Fibroblast of lung (primary cell): ENCODE measurements at regions not wholly inside any gene's neighbourhood (a gene's known extent, or its start where the extent isn't known, plus 50 kb on each side); places are given as distances from the start of the nearest gene placed in this dataset.

Experiments
- DNase-seq, 2 donors: peaks; one replicate each; pipeline versions ENCODE4 v3.0.0 to v3.0.0-alpha.2; 2010; ENCODE audit warnings: low read depth in 2 of 2
- H2AFZ ChIP-seq: 2 replicates; pipeline ENCODE4 v1.5.1; 2012; ENCODE audit warnings: low read length, control low read depth, inconsistent platforms
- H3K27ac ChIP-seq: 2 replicates; pipeline ENCODE4 v1.5.1; 2011; ENCODE audit warnings: low read length, control low read depth; ENCODE audit not compliant: insufficient read depth
- H3K27me3 ChIP-seq: 2 replicates; pipeline ENCODE4 v1.5.1; 2011; ENCODE audit warnings: mild to moderate bottlenecking, low read length; ENCODE audit not compliant: control insufficient read depth, insufficient read depth
- H3K36me3 ChIP-seq: 2 replicates; pipeline ENCODE4 v1.5.1; 2011; ENCODE audit warnings: low read length; ENCODE audit not compliant: control insufficient read depth, insufficient read depth
- H3K4me1 ChIP-seq: 2 replicates; pipeline ENCODE4 v1.5.1; 2011; ENCODE audit warnings: low read length; ENCODE audit not compliant: control insufficient read depth, insufficient read depth; ENCODE audit errors: extremely low read depth
- H3K4me2 ChIP-seq: 2 replicates; pipeline ENCODE4 v1.5.1; 2011; ENCODE audit warnings: low read length, control low read depth; ENCODE audit not compliant: insufficient read depth; ENCODE audit errors: extremely low read depth
- H3K4me3 ChIP-seq, 4 experiments: fragments of 200-600 bp in 1 of 4; sonication (generic) in 1 of 4; replicated peaks in 1 of 4; 2 replicates each; pipeline ENCODE4 v1.5.1; 2011 to 2016; ENCODE audit warnings: low read length in 4 of 4, low read depth in 3 of 4, mild to moderate bottlenecking in 3 of 4, control low read depth in 2 of 4, inconsistent platforms in 1 of 4, mixed read lengths in 1 of 4; ENCODE audit not compliant: insufficient read depth in 1 of 4; ENCODE audit errors: control extremely low read depth in 1 of 4
- H3K79me2 ChIP-seq: 2 replicates; pipeline ENCODE4 v1.5.1; 2012; ENCODE audit warnings: mild to moderate bottlenecking, low read length, inconsistent platforms; ENCODE audit not compliant: control insufficient read depth, insufficient read depth
- H3K9ac ChIP-seq: 2 replicates; pipeline ENCODE4 v1.5.1; 2011; ENCODE audit warnings: mild to moderate bottlenecking, low read length, control low read depth; ENCODE audit not compliant: insufficient read depth
- H3K9me3 ChIP-seq: 2 replicates; pipeline ENCODE4 v1.5.1; 2012; ENCODE audit warnings: low read depth, low read length; ENCODE audit not compliant: control insufficient read depth, insufficient read depth
- H4K20me1 ChIP-seq: 2 replicates; pipeline ENCODE4 v1.5.1; 2011; ENCODE audit warnings: low read length; ENCODE audit not compliant: control insufficient read depth, insufficient read depth; ENCODE audit errors: extremely low read depth
- CTCF ChIP-seq, 2 donors: IDR thresholded peaks in 1 of 2; conservative IDR thresholded peaks in 1 of 2; 1 replicate in 1 of 2; 2 replicates in 1 of 2; pipeline ENCODE4 v1.5.1; 2011 to 2012; ENCODE audit warnings: low read length in 2 of 2, control low read depth in 1 of 2, inconsistent platforms in 1 of 2, low read depth in 1 of 2, mild to moderate bottlenecking in 1 of 2
- EZH2 ChIP-seq: IDR thresholded peaks from 2 replicates; pipeline ENCODE4 v1.5.1; 2012; ENCODE audit warnings: low read length, control low read depth, mild to moderate bottlenecking; ENCODE audit errors: missing control alignments

DNA sequence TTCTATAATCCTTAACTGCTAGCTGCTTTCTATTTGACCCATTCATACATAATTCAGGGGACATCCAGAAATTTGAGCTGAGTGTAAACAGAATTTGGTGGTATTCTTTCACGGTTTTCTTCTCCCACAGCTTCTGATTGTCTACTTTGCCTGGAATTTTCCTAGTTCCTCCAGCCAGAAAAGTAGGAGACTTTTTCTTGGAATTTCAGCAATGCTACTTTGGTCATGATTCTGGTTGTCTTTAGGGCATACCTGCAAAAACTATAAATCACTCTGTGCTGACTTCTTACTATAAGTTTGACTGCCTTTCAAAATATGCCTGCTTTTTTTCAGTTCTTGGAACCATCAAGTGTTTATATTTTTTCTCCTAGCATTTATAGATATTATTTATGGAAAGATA lies 260.2 kb downstream of the TMEM38B start:
- TF ChIP-seq EZH2 (no peak), CTCF (conservative IDR thresholded peaks at IDR 0.05 in 1 of 2, IDR thresholded peaks at IDR 0.05 in 1 of 2; ENCODE audit: low read depth in 1 of 2, low read length in 2 of 2) (no peak)
- DNase-seq = no peak
- Histone ChIP-seq H3K27ac (no peak overlapping the region), H3K36me3 (no peaks in the 10 kb centered on the region), H3K4me1 (no peaks in the 10 kb centered on the region), H3K79me2 (no peaks in the 10 kb centered on the region), H3K4me2 (no peak overlapping the region), H3K9me3 (no peaks in the 10 kb centered on the region), H3K9ac (no peak overlapping the region), H2AFZ (no peak overlapping the region), H3K27me3 (no peaks in the 10 kb centered on the region), H3K4me3 (no peak overlapping the region), H4K20me1 (no peaks in the 10 kb centered on the region)

DNA sequence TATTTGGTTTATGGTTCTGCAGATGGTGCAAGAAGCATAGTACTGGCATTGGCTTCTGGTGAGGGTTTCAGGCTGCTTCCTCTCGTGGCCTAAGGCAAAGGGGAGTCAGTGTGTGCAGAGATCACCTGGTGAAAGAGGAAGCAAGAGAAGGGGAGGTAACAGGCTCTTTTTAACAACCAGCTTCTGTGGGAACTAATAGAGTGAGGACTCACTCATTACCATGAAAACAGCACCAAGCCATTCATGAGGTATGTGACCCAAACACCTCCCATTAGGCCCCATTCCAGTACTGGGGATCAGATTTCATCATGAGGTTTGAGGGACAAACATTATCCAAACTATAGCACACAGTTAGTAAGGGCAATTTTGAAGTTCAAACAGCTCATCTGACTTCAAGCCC lies 263.5 kb downstream of the TMEM38B start:
- Histone ChIP-seq H3K4me2 (no peak overlapping the region), H3K79me2 (no peaks in the 10 kb centered on the region), H3K27me3 (no peaks in the 10 kb centered on the region), H3K4me1 (no peaks in the 10 kb centered on the region), H3K9me3 (no peaks in the 10 kb centered on the region), H2AFZ (no peak overlapping the region), H4K20me1 (no peaks in the 10 kb centered on the region), H3K4me3 (no peak overlapping the region), H3K9ac (no peak overlapping the region), H3K27ac (no peak overlapping the region), H3K36me3 (no peaks in the 10 kb centered on the region)
- TF ChIP-seq EZH2 (no peak), CTCF (conservative IDR thresholded peaks at IDR 0.05 in 1 of 2, IDR thresholded peaks at IDR 0.05 in 1 of 2; ENCODE audit: low read depth in 1 of 2, low read length in 2 of 2) (no peak)
- DNase-seq = no peak

GRCh38 chr9:105958587-105958986 lies 264.2 kb downstream of the TMEM38B start:
- H3K4me2 ChIP-seq = no peak overlapping the region

More at GRCh38 chr9:105958587-105958986, 264.2 kb downstream of the TMEM38B start:
- no peak overlapping the region for H3K27ac ChIP-seq
- no peaks in the 10 kb centered on the region for H3K4me1 ChIP-seq
- H3K79me2 ChIP-seq = no peaks in the 10 kb centered on the region
- H3K27me3 ChIP-seq = no peaks in the 10 kb centered on the region
- H3K9ac ChIP-seq = no peak overlapping the region
- DNase-seq = no peak
- no peaks in the 10 kb centered on the region for H4K20me1 ChIP-seq
- no peaks in the 10 kb centered on the region for H3K36me3 ChIP-seq
- H2AFZ ChIP-seq = no peak overlapping the region
- no peaks in the 10 kb centered on the region for H3K9me3 ChIP-seq
- TF ChIP-seq EZH2 = no peak
- TF ChIP-seq CTCF (conservative IDR thresholded peaks at IDR 0.05 in 1 of 2, IDR thresholded peaks at IDR 0.05 in 1 of 2; ENCODE audit: low read depth in 1 of 2, low read length in 2 of 2) = no peak
- H3K4me3 ChIP-seq = no peak overlapping the region
